ENCODE measurements at regions not wholly inside any gene's neighbourhood (a gene's known extent, or its start where the extent isn't known, plus 50 kb on each side); places are given as distances from the start of the nearest gene placed in this dataset.

- H3K4me3 ChIP-seq: no peak overlapping the region
These were observed 224.9 kb downstream of the FAT4 start for GRCh38 chr4:125539691-125540090.

GRCh38 chr4:125541836-125542385 is 227.2 kb downstream of the FAT4 start:
- peaks cover 0 to 7% (median 0%) of the 10 kb centered on the region in 4 donors for H3K4me1 ChIP-seq
- H3K27me3 ChIP-seq: no peaks in the 10 kb centered on the region
- no peak overlapping the region for H3K4me3 ChIP-seq
- TF ChIP-seq POLR2AphosphoS5 (IDR thresholded peaks at IDR 0.05): no peak
- TF ChIP-seq CTCF (IDR thresholded peaks at IDR 0.05): no peak
- TF ChIP-seq POLR2A (IDR thresholded peaks at IDR 0.05): no peak
- TF ChIP-seq EP300 (IDR thresholded peaks at IDR 0.05): no peak
- H3K27ac ChIP-seq: no peak overlapping the region
- peaks cover 0 to 2% (median 0%) of the 10 kb centered on the region in 4 donors for H3K9me3 ChIP-seq
- intact Hi-C loops (cut with DNase I): no loop called here
- no peak for DNase-seq
- H3K36me3 ChIP-seq: no peaks in the 10 kb centered on the region

More at GRCh38 chr4:125539691-125540090, 224.9 kb downstream of the FAT4 start:
- DNase-seq: no peak
- Histone ChIP-seq H3K4me1 (peaks cover 0 to 7% (median 0%) of the 10 kb centered on the region in 4 donors), H3K27ac (no peak overlapping the region), H3K27me3 (no peaks in the 10 kb centered on the region), H3K9me3 (no peaks in the 10 kb centered on the region), H3K36me3 (no peaks in the 10 kb centered on the region)
- intact Hi-C loops (cut with DNase I): no loop called here
- TF ChIP-seq POLR2AphosphoS5 (IDR thresholded peaks at IDR 0.05) (no peak), POLR2A (IDR thresholded peaks at IDR 0.05) (no peak), CTCF (IDR thresholded peaks at IDR 0.05) (no peak), EP300 (IDR thresholded peaks at IDR 0.05) (no peak)
- WGBS, 2 donors: 47 to 55% methylated on average over 2 of the region's 2 CpGs

DNA sequence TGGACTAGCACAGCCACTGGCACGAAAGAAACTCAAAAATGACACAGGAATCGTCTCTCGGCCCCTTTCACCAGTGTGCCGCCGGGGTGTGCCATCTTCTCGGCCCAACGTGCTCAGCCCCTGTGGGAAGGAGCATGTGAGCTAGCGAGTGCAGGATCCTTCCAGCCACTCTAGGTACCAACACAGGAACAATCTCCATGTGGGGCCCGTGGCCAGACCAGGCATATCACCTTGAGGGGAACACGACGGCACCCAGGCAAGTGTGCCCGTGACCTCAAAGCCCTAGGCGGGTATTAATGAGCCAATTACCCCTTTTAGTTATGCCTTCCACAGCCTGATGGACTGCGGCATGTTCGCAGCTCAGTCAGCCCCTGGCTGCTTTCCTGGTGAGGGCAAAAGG is 231.5 kb downstream of the FAT4 start:
- intact Hi-C loops (cut with DNase I): no loop called here
- DNase-seq: no peak
- H3K4me1 ChIP-seq: no peaks in the 10 kb centered on the region
- H3K36me3 ChIP-seq: no peaks in the 10 kb centered on the region
- no peak overlapping the region for H3K4me3 ChIP-seq
- H3K9me3 ChIP-seq: peaks cover 0 to 2% (median 0%) of the 10 kb centered on the region in 4 donors
- TF ChIP-seq CTCF (IDR thresholded peaks at IDR 0.05) (no peak), POLR2A (IDR thresholded peaks at IDR 0.05) (no peak), EP300 (IDR thresholded peaks at IDR 0.05) (no peak), POLR2AphosphoS5 (IDR thresholded peaks at IDR 0.05) (no peak)
- H3K27me3 ChIP-seq: no peaks in the 10 kb centered on the region
- no peak overlapping the region for H3K27ac ChIP-seq
- WGBS, 2 donors: 91 to 94% methylated on average over 15 of the region's 15 CpGs

DNA sequence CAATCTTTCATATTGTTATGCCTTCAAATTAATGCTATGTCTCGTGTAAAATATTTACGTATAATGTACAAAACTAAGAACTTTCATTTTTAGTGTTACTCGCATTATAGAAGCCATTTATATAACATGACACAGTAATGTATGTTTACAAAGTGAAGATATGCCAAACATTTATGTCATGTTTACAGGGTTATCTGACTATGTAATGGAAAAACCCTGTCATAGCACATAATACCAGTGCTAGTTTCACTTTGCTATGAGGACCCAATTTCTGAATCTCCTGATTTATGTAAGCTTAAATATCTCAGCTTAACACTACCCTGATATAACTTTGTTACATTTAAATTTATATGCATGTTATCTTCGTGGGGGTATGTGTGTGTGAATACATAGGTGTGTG is 233.1 kb downstream of the FAT4 start:
- H3K4me1 ChIP-seq: no peaks in the 10 kb centered on the region
- DNase-seq: no peak
- no peak overlapping the region for H3K4me3 ChIP-seq
- peak in 1 of 4 donors; percentile 29 for TF ChIP-seq EP300 (IDR thresholded peaks at IDR 0.05)
- no peak for TF ChIP-seq POLR2A (IDR thresholded peaks at IDR 0.05)
- no peaks in the 10 kb centered on the region for H3K27me3 ChIP-seq
- H3K9me3 ChIP-seq: peaks cover 0 to 2% (median 0%) of the 10 kb centered on the region in 4 donors
- intact Hi-C loops (cut with DNase I): no loop called here
- H3K27ac ChIP-seq: no peak overlapping the region
- whole genome bisulfite sequencing, 2 donors: 66 to 74% methylated on average over 4 of the region's 4 CpGs
- H3K36me3 ChIP-seq: no peaks in the 10 kb centered on the region

DNA sequence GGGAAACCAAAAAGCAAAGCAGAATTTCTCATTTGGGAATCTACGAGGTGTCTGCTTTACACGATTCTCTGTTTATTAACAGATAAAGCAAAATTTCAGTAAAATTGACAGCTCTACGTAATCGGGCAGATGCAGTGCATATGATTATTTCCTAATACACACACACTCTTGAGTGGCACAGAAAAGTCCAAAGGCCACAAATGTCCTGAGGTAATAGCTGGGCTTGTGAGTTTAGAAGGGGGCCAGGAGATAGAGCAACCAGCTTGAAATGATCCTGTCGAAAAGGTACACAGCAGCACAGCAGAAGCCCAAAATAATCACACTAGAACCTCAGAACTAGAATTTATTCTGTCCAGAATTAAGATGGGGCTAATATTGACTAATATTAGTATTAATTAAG is 236.0 kb downstream of the FAT4 start:
- 77 to 78% methylated on average over 5 of the region's 5 CpGs for WGBS, 2 donors
- Histone ChIP-seq H3K4me3 (no peak overlapping the region), H3K27ac (no peak overlapping the region), H3K9me3 (peaks cover 0 to 2% (median 0%) of the 10 kb centered on the region in 4 donors), H3K4me1 (no peaks in the 10 kb centered on the region), H3K36me3 (no peaks in the 10 kb centered on the region), H3K27me3 (no peaks in the 10 kb centered on the region)
- DNase-seq: no peak
- intact Hi-C loops (cut with DNase I): no loop called here
- no peak for TF ChIP-seq CTCF (IDR thresholded peaks at IDR 0.05)
- TF ChIP-seq POLR2AphosphoS5 (IDR thresholded peaks at IDR 0.05): no peak
- no peak for TF ChIP-seq EP300 (IDR thresholded peaks at IDR 0.05)
- TF ChIP-seq POLR2A (IDR thresholded peaks at IDR 0.05): no peak
